Omental fat pad (tissue), 3 donors: ENCODE measurements at regions not wholly inside any gene's neighbourhood (a gene's known extent, or its start where the extent isn't known, plus 50 kb on each side); places are given as distances from the start of the nearest gene placed in this dataset.

Source experiments
- ATAC-seq: fragments of 150-250 bp; one replicate; pipeline ENCODE4 v1.9.1; 2016; ENCODE audit warnings: mild to moderate bottlenecking, moderate library complexity; ENCODE audit not compliant: low FRiP score
- DNase-seq: peaks from one replicate; pipeline ENCODE4 v3.0.0-alpha.2; 2019; ENCODE audit warnings: low spot score
- CTCF ChIP-seq, 3 donors: fragments of 450-650 bp; IDR thresholded peaks; one replicate each; pipeline ENCODE4 v1.5.1; 2016 to 2017; ENCODE audit warnings: antibody characterized with exemption in 3 of 3, mild to moderate bottlenecking in 3 of 3, moderate library complexity in 2 of 3

GRCh38 chr15:46685681-46686080, 1031.6 kb upstream of the SEMA6D start:
- no peak for ATAC-seq
- no peak for TF ChIP-seq CTCF (IDR thresholded peaks at IDR 0.05)
- no peak for DNase-seq

- no peak for DNase-seq
- ATAC-seq: no peak
Measured at GRCh38 chr15:46696281-46696680, 1021.0 kb upstream of the SEMA6D start.

GRCh38 chr15:46701346-46701745, 1016.0 kb upstream of the SEMA6D start:
- no peak for ATAC-seq
- no peak for TF ChIP-seq CTCF (IDR thresholded peaks at IDR 0.05)
- DNase-seq: no peak

More at GRCh38 chr15:46696281-46696680, 1021.0 kb upstream of the SEMA6D start:
- TF ChIP-seq CTCF (IDR thresholded peaks at IDR 0.05): no peak

DNA sequence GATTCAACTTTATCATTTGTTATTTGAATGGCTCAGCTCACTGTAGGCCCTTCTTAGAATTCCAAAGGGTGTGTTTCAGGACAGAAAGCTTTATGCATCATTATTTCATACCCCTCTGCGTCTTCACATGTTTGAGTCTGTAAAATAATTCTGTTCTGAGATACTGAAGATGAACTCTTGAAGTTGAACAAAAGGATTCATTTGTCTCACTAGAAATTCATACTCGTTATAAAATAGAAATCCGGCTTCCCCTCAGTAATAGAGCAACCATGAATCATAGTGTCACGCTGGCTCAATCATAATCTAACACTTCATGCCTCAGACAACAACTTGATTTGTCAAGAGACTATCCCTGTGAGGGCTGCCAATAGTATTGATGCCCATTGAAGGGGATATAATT, 1015.4 kb upstream of the SEMA6D start:
- ATAC-seq (no peak), DNase-seq (no peak)
- no peak for TF ChIP-seq CTCF (IDR thresholded peaks at IDR 0.05)

- ATAC-seq (no peak), DNase-seq (no peak)
- TF ChIP-seq CTCF (IDR thresholded peaks at IDR 0.05): no peak
Measured at GRCh38 chr15:46703020-46703861, 1014.1 kb upstream of the SEMA6D start.

DNA sequence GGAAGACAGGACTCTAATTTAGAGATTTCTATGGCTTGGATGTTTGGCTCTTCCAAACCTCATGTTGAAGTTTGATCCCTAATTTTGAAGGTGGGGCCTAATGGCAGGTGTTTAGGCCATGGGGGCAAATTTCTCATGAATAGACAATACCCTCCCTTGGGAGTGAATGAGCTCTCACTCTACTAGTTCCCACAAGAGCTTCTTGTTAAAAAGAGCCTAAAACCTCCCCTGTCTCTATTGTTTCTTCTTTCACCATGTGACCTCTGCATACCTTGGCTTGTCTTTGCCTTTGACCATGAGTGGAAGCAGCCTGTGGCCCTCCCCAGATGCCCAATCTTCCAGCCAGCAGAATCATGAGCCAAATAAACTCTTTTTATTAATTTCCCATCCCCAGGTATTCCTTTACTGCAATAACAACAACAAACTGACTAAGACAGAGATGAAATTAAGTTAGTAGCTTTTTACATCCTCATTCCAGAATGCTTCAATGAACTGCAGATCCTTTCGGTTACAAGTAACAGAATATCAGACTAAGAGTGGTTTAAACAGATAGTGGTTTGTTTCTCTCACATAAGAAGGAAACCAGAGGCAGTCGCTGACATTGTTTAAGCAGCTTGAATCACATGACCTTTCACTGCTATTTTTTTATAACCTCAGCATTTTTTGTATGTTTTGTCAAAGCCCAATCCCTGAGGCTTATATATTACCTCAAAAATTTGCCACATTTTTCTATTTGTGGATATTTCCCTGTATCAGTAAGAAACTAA, 1013.3 kb upstream of the SEMA6D start:
- DNase-seq (no peak), ATAC-seq (no peak)
- TF ChIP-seq CTCF (IDR thresholded peaks at IDR 0.05): no peak
